ENCODE measurements at regions not wholly inside any gene's neighbourhood (a gene's known extent, or its start where the extent isn't known, plus 50 kb on each side); places are given as distances from the start of the nearest gene placed in this dataset.

GRCh38 chr18:10262566-10262965 lies 191.9 kb upstream of the APCDD1 start:
- TF ChIP-seq POLR2AphosphoS5 (IDR thresholded peaks at IDR 0.05), result no peak
- TF ChIP-seq, protein P1, sequence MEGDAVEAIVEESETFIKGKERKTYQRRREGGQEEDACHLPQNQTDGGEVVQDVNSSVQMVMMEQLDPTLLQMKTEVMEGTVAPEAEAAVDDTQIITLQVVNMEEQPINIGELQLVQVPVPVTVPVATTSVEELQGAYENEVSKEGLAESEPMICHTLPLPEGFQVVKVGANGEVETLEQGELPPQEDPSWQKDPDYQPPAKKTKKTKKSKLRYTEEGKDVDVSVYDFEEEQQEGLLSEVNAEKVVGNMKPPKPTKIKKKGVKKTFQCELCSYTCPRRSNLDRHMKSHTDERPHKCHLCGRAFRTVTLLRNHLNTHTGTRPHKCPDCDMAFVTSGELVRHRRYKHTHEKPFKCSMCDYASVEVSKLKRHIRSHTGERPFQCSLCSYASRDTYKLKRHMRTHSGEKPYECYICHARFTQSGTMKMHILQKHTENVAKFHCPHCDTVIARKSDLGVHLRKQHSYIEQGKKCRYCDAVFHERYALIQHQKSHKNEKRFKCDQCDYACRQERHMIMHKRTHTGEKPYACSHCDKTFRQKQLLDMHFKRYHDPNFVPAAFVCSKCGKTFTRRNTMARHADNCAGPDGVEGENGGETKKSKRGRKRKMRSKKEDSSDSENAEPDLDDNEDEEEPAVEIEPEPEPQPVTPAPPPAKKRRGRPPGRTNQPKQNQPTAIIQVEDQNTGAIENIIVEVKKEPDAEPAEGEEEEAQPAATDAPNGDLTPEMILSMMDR (IDR thresholded peaks at IDR 0.05), result no peak

Measured in breast epithelium (tissue), 3 donors.